GM23338 (cell line): ENCODE measurements at regions not wholly inside any gene's neighbourhood (a gene's known extent, or its start where the extent isn't known, plus 50 kb on each side); places are given as distances from the start of the nearest gene placed in this dataset.

Experiments used
- ATAC-seq: fragments of 200-7000 bp; cut with Tn5 transposase; 3 replicates; pipeline ENCODE4 v1.9.1; 2020
- DNase-seq: peaks from one replicate; pipeline ENCODE4 v3.0.0-alpha.2; 2015; ENCODE audit warnings: low spot score
- H2AFZ ChIP-seq: fragments of 200-600 bp; sonication (generic); 2 replicates; pipeline ENCODE4 v1.8.0; 2016; ENCODE audit warnings: antibody characterized with exemption, mild to moderate bottlenecking, moderate library complexity
- H3F3A ChIP-seq: fragments of 200-600 bp; sonication (generic); replicated peaks from 2 replicates; pipeline ENCODE4 v1.8.0; 2017; ENCODE audit warnings: antibody characterized with exemption, mixed run types, low read depth
- H3K27ac ChIP-seq: fragments of 200-600 bp; sonication (generic); 2 replicates; pipeline ENCODE4 v1.6.1; 2016; ENCODE audit warnings: low read depth
- H3K27me3 ChIP-seq: fragments of 200-600 bp; sonication (generic); 2 replicates; pipeline ENCODE4 v1.8.0; 2016; ENCODE audit warnings: mild to moderate bottlenecking, mixed run types, moderate library complexity; ENCODE audit not compliant: insufficient read depth
- H3K36me3 ChIP-seq: fragments of 200-600 bp; sonication (generic); 2 replicates; pipeline ENCODE4 v1.8.0; 2016; ENCODE audit warnings: mild to moderate bottlenecking; ENCODE audit not compliant: insufficient read depth
- H3K4me1 ChIP-seq: fragments of 200-600 bp; sonication (generic); 2 replicates; pipeline ENCODE4 v1.8.0; 2016; ENCODE audit warnings: mild to moderate bottlenecking, moderate library complexity; ENCODE audit not compliant: insufficient read depth
- H3K4me2 ChIP-seq: fragments of 200-600 bp; sonication (generic); 2 replicates; pipeline ENCODE4 v1.7.1; 2017; ENCODE audit warnings: mixed run types
- H3K4me3 ChIP-seq: fragments of 200-600 bp; sonication (generic); 2 replicates; pipeline ENCODE4 v1.6.1; 2016; ENCODE audit warnings: mixed run types
- H3K79me2 ChIP-seq: fragments of 200-600 bp; sonication (generic); replicated peaks from 2 replicates; pipeline ENCODE4 v1.8.0; 2017; ENCODE audit warnings: mild to moderate bottlenecking; ENCODE audit not compliant: insufficient read depth
- H3K9me2 ChIP-seq: fragments of 200-600 bp; sonication (generic); 2 replicates; pipeline ENCODE4 v1.8.0; 2017; ENCODE audit not compliant: insufficient read depth
- H4K20me1 ChIP-seq: fragments of 200-600 bp; sonication (generic); replicated peaks from 2 replicates; pipeline ENCODE4 v1.8.0; 2017; ENCODE audit warnings: mild to moderate bottlenecking; ENCODE audit not compliant: insufficient read depth
- H3K27ac Mint-ChIP-seq: 2 replicates; pipeline ENCODE4 v1.8.0; 2020; ENCODE audit warnings: inconsistent platforms, mild to moderate bottlenecking, moderate library complexity, mixed read lengths
- H3K27me3 Mint-ChIP-seq: 3 replicates; pipeline ENCODE4 v1.8.0; 2022; ENCODE audit warnings: low read depth, mild to moderate bottlenecking, moderate library complexity, mixed read lengths, inconsistent platforms; ENCODE audit not compliant: insufficient read depth, poor library complexity
- H3K36me3 Mint-ChIP-seq: 3 replicates; pipeline ENCODE4 v1.8.0; 2021; ENCODE audit warnings: low read depth, mild to moderate bottlenecking, inconsistent platforms, moderate library complexity, mixed read lengths
- H3K4me1 Mint-ChIP-seq: 3 replicates; pipeline ENCODE4 v1.8.0; 2020; ENCODE audit warnings: mild to moderate bottlenecking, inconsistent platforms, mixed read lengths
- H3K4me3 Mint-ChIP-seq: 3 replicates; pipeline ENCODE4 v1.8.0; 2021; ENCODE audit warnings: moderate library complexity, mild to moderate bottlenecking, inconsistent platforms, mixed read lengths
- H3K9me3 Mint-ChIP-seq: 3 replicates; pipeline ENCODE4 v1.8.0; 2020; ENCODE audit warnings: moderate library complexity, mild to moderate bottlenecking, inconsistent platforms, mixed read lengths
- CREB1 ChIP-seq: fragments of 250-450 bp; sonication (Bioruptor Pico); IDR thresholded peaks from 2 replicates; pipeline ENCODE4 v1.5.0; 2020; ENCODE audit warnings: low read depth, mild to moderate bottlenecking, moderate library complexity
- ETS1 ChIP-seq: IDR thresholded peaks from 2 replicates; pipeline ENCODE4 v1.6.1; 2016; ENCODE audit warnings: antibody characterized with exemption
- EZH2 ChIP-seq: fragments of 200-600 bp; sonication (generic); IDR thresholded peaks from one replicate; pipeline ENCODE4 v1.8.0; 2017; ENCODE audit warnings: antibody characterized with exemption, mild to moderate bottlenecking, low read depth; ENCODE audit not compliant: unreplicated experiment
- EZH2phosphoT487 ChIP-seq: fragments of 200-600 bp; sonication (generic); IDR thresholded peaks from one replicate; pipeline ENCODE4 v1.8.1; 2018; ENCODE audit warnings: antibody characterized with exemption; ENCODE audit not compliant: unreplicated experiment
- NANOG ChIP-seq: IDR thresholded peaks from 2 replicates; pipeline ENCODE4 v1.6.1; 2016; ENCODE audit warnings: antibody characterized with exemption, borderline replicate concordance
- POLR2AphosphoS5 ChIP-seq: IDR thresholded peaks from 2 replicates; pipeline ENCODE4 v1.6.1; 2016; ENCODE audit warnings: antibody characterized with exemption, low read depth
- STAT1 ChIP-seq: IDR thresholded peaks from one replicate; pipeline ENCODE4 v1.6.1; 2016; ENCODE audit warnings: antibody characterized with exemption; ENCODE audit not compliant: unreplicated experiment
- ZNF114 ChIP-seq: fragments of 250-450 bp; sonication (Bioruptor Pico); IDR thresholded peaks from 2 replicates; pipeline ENCODE4 v1.5.0; 2020; ENCODE audit warnings: mild to moderate bottlenecking, moderate library complexity
- ZNF462 ChIP-seq: fragments of 250-450 bp; sonication (Bioruptor Pico); IDR thresholded peaks from 2 replicates; pipeline ENCODE4 v1.5.0; 2020; ENCODE audit warnings: mild to moderate bottlenecking, moderate library complexity

GRCh38 chr2:60252581-60253150, 300.8 kb downstream of the BCL11A start (continued):
- TF ChIP-seq ZNF462 (CRISPR knock-in tag) (no peak), NANOG (no peak), ZNF114 (CRISPR knock-in tag) (no peak), EZH2phosphoT487 (no peak), CREB1 (no peak), EZH2 (no peak), POLR2AphosphoS5 (no peak)

- no peak overlapping the region for H3K27ac ChIP-seq
- no peaks in the 10 kb centered on the region for H3K9me3 Mint-ChIP-seq
- H3K4me1 Mint-ChIP-seq = peaks cover 9% of the 10 kb centered on the region; the same call in 2 of the 3 replicates
- ATAC-seq (no peak), DNase-seq (no peak)
- no peak overlapping the region for H3K4me3 ChIP-seq
- no peaks in the 10 kb centered on the region for H3K4me1 ChIP-seq
- H3K79me2 ChIP-seq = no peaks in the 10 kb centered on the region
- H3K27me3 Mint-ChIP-seq = no peaks in the 10 kb centered on the region
- no peak overlapping the region for H3K4me3 Mint-ChIP-seq
- no peaks in the 10 kb centered on the region for H3K9me2 ChIP-seq
- no peaks in the 10 kb centered on the region for H3K36me3 Mint-ChIP-seq
- no peaks in the 10 kb centered on the region for H3K36me3 ChIP-seq
- H2AFZ ChIP-seq = no peak overlapping the region
- no peaks in the 10 kb centered on the region for H3F3A ChIP-seq
- H3K4me2 ChIP-seq = no peak overlapping the region
- no peaks in the 10 kb centered on the region for H3K27me3 ChIP-seq
- H4K20me1 ChIP-seq = no peaks in the 10 kb centered on the region
- no peak overlapping the region for H3K27ac Mint-ChIP-seq
- TF ChIP-seq ZNF462 (CRISPR knock-in tag) (no peak), CREB1 (no peak), EZH2 (no peak), ETS1 (no peak), STAT1 (no peak)
Observed at GRCh38 chr2:60251247-60251646, 302.2 kb downstream of the BCL11A start.
